NCI-H748 (cell line): ENCODE measurements at regions not wholly inside any gene's neighbourhood (a gene's known extent, or its start where the extent isn't known, plus 50 kb on each side); places are given as distances from the start of the nearest gene placed in this dataset.

Experiments used
- DNase-seq: peaks from one replicate; lab custom pipeline; 2025; ENCODE audit not compliant: unreplicated experiment; lab: John Stamatoyannopoulos, UW

DNA sequence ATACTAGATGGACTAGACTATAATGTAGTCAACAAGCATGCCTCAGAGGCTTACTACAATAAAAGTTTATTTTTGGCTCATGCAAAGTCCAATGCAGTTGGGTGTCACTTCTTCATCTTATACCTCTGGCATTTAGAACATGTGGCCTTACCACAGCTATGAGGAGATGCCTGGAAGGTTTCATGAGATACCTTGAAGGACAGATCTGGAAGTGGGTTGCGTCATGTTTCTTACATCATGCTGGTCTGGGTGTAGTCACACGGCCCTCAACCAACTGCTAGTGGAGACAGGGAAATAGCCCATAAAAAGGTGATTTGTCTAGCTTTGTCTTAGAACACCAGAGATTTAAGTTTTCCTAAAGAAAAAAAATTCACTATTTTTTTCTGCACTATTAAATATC is 91.7 kb upstream of the MMADHC start:
- no peak for DNase-seq

DNA sequence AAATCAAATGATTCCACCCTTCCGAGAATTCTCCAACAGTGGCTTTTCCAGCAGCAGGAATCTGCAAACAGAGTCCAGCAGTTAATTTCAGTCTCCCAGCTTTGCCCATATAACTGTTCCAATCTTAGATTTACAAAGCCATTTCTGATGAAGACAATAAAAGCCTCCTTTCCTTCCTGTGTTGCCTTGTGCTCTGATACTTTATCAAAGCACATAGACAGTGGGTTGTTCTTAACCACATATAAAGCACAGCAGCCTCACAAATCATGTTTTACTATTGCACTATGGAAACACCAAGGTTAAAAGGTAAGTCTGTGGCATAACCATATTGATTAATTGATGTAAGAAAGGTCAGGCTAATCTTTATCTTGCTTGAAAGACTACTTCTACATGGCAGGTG is 89.8 kb upstream of the MMADHC start:
- DNase-seq, result no peak

DNA sequence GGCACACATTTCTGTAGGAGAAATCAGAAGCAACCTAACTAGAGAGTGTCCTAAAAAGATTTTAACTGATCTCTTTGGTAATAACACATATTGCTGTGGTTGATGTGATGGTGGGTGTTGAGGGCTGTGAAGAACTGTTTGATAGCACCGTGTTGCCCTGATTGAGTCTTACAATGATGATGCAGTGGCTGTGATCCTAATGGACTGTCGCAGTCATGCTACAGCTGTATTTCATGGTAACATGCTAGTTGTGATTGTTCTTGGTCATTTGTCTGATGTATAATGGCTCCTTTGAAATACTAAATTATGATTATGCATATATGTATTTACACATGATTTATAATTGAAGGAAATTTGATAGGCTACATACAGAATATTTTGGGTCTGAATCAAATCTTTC is 82.5 kb upstream of the MMADHC start:
- no peak for DNase-seq

- no peak for DNase-seq
Observed at GRCh38 chr2:149666809-149667320, 79.3 kb upstream of the MMADHC start.

DNA sequence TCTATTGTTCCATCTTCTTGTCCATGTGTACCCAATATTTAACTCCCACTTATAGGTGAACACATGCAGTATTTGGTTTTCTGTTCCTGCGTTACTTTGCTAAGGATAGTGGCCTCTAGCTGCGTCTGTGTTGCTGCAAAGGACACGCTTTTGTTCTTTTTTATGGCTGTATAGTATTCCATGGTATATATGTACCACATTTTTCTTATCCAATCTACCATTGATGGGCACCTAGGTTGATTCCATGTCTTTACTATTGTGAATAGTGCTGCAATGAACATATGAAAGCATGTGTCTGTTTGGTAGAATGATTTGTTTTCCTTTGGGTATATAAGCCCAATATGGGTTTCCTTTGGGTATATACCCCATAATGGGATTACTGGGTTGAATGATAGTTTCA is 77.3 kb upstream of the MMADHC start:
- no peak for DNase-seq

DNA sequence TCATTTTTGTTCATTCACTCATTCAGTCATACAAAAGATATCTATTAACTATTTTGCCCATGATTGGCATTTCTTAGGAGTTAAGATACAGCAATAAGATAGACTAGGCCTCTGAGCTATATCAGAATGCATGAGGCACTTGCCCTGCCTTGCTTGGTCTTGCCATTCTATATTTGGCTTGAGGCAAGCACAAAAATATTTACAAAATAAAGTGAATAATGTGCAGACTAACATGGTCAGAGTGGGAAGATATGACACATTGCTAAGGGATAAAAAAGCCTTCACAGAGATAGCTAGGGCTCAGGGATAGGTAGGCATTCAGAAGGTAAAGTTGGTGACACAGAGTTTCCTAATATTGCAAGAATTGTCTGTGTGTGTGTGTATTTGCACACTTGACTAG is 75.0 kb upstream of the MMADHC start:
- no peak for DNase-seq

DNA sequence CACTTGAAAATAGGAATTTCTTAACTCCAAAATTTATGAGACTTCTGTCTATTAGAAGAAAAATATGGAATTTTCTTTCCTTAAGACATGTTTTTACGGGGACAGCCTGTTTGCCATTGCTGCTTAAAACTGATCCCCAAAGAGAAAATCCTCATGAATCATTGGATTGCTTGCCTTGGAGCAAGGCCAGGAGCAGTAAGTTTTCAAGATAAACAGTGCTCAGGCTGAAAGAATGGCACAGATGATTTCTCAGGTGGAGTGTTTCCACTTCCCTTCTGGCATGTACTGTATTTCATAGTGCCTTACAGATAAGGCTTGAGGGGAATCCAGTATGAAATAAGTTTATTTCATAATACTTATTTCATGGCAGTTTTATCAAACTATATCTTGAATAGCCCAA is 74.3 kb upstream of the MMADHC start:
- DNase-seq, result no peak

- no peak for DNase-seq
Observed at GRCh38 chr2:149658553-149658952, 71.0 kb upstream of the MMADHC start.

DNA sequence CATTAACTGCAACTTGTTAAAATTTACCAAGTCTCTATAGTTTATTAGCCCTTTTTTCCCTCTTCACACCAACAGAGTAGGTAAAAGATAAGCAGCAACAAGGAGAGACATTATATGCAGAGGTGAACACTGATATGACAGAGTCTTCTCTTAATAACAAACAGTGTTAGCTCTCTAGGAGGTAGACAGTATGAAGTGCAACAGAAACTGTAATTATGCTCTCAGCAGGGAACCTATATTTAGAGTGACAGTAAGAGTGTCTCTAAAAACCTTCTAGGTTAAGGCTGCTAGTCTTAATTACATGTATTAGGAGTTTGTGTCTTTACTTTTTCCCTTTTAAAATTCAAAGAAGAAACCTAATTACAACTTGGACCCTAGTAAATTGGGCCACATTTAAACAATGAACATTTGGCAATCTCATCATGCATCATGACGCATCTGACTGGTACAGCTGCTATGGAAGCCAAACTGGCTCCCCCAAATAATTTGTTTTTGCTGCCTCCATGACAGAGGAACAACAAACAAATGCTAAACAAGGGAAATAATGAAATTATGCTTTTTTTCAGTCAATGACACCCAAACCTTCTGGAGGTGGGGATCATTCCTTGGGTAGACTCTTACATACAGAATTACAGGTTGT is 69.9 kb upstream of the MMADHC start:
- DNase-seq, result peak; percentile 79

- DNase-seq, result no peak
Observed at GRCh38 chr2:149656996-149657395, 69.4 kb upstream of the MMADHC start.

- no peak for DNase-seq
Observed at GRCh38 chr2:149653831-149654445, 66.4 kb upstream of the MMADHC start.

DNA sequence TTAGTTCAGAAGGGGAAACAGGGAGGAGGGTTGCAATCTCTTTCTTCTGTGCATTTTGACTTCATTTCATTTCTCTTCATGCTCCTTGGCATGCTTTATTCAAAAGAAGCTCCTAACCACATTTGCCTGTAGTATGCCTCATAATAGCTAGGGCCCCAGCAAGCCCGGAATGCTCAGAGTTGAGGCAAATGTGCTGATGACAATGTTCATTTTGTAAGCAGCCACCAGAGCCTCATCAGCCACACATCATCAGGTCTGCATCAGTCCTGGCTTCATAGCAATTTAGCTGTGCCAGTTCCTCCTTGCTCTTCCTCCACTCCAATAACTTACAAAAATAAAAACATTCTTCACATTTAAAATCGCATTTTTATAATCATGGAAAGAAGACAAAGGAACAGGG is 65.4 kb upstream of the MMADHC start:
- DNase-seq, result no peak

GRCh38 chr2:149652526-149652925 is 65.0 kb upstream of the MMADHC start:
- DNase-seq, result no peak

GRCh38 chr2:149651229-149651628 is 63.7 kb upstream of the MMADHC start:
- no peak for DNase-seq

DNA sequence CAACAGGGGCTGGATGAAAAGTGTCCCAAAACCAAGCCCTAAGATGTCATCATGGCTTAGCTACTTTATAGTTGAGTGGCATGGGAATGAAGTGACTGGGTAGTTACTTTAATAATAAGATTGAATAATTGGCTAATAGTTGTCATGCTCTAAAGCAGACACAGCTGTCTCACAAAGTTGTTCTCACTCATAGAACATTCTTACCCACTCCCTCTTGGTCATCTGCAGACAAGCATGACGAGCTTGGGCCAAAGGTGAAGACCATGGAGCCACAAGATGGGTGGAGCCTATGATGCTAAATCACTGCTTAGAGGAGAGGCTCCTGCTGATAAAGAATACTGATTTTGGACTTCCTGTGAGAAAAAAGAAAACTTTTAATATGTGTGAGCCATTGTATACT is 62.4 kb upstream of the MMADHC start:
- no peak for DNase-seq

GRCh38 chr2:149648282-149649030 is 60.9 kb upstream of the MMADHC start:
- no peak for DNase-seq

DNA sequence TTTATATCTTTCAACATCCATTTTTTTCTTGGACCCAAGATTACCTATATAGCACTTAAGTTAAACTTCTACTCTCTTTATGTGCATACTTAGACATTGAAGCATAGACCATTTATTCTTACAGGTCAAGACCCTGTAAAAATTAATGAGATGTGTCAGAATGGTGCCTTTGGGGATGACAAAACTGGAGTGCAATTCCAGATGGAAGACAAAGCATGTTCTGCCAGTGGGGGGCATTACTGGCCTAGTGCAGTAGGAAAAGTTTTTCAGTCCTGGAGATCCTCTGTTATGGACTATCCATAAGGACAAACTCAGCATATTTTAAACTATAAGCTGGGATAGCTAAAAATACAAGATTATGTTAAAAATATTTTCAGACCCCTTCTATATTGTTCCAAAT is 57.8 kb upstream of the MMADHC start:
- no peak for DNase-seq
